Nephron (organoid): ENCODE measurements at regions not wholly inside any gene's neighbourhood (a gene's known extent, or its start where the extent isn't known, plus 50 kb on each side); places are given as distances from the start of the nearest gene placed in this dataset.

Source experiments
- H3K27ac Mint-ChIP-seq, 3 experiments: 2 replicates each; pipeline ENCODE4 v1.8.0; 2020; ENCODE audit warnings: mixed read lengths in 3 of 3, mild to moderate bottlenecking in 2 of 3, moderate library complexity in 1 of 3
- H3K27me3 Mint-ChIP-seq: 2 replicates; pipeline ENCODE4 v1.8.0; 2021; ENCODE audit warnings: low read depth, mild to moderate bottlenecking, moderate library complexity, mixed read lengths
- H3K36me3 Mint-ChIP-seq: 2 replicates; pipeline ENCODE4 v1.8.0; 2020; ENCODE audit warnings: low read depth, mixed read lengths
- H3K4me1 Mint-ChIP-seq: 2 replicates; pipeline ENCODE4 v1.8.0; 2020; ENCODE audit warnings: mixed read lengths
- H3K4me3 Mint-ChIP-seq, 3 experiments: 2 replicates each; pipeline ENCODE4 v1.8.0; 2020; ENCODE audit warnings: mild to moderate bottlenecking in 3 of 3, mixed read lengths in 3 of 3, moderate library complexity in 2 of 3
- H3K9me3 Mint-ChIP-seq: 2 replicates; pipeline ENCODE4 v1.8.0; 2020; ENCODE audit warnings: mixed read lengths
- CTCF ChIP-seq, 3 experiments: fragments of 200-600 bp; sonication (generic); IDR thresholded peaks; one replicate each; pipeline ENCODE4 v1.5.0; 2021; ENCODE audit warnings: antibody characterized with exemption in 3 of 3; ENCODE audit not compliant: unreplicated experiment in 3 of 3

- no peak for TF ChIP-seq CTCF (IDR thresholded peaks at IDR 0.05; ENCODE audit: unreplicated experiment in 3 of 3)
- Mint-ChIP-seq H3K4me1 (peaks cover 20% of the 10 kb centered on the region), H3K4me3 (no peak overlapping the region), H3K27ac (peak overlapping the region in 1 of 3 experiments; percentile 70), H3K9me3 (peaks cover 5% of the 10 kb centered on the region), H3K27me3 (peaks cover 11% of the 10 kb centered on the region), H3K36me3 (no peaks in the 10 kb centered on the region)
These were observed 255.2 kb upstream of the TNC start for GRCh38 chr9:115373000-115373709.

- Mint-ChIP-seq H3K4me1 (peaks cover 20% of the 10 kb centered on the region), H3K4me3 (no peak overlapping the region), H3K9me3 (peaks cover 5% of the 10 kb centered on the region), H3K36me3 (no peaks in the 10 kb centered on the region), H3K27me3 (peaks cover 11% of the 10 kb centered on the region), H3K27ac (peak overlapping the region in 2 of 3 experiments; percentile 46 to 70)
- TF ChIP-seq CTCF (IDR thresholded peaks at IDR 0.05; ENCODE audit: unreplicated experiment in 3 of 3): no peak
These were observed 255.7 kb upstream of the TNC start for GRCh38 chr9:115373710-115374045.

DNA sequence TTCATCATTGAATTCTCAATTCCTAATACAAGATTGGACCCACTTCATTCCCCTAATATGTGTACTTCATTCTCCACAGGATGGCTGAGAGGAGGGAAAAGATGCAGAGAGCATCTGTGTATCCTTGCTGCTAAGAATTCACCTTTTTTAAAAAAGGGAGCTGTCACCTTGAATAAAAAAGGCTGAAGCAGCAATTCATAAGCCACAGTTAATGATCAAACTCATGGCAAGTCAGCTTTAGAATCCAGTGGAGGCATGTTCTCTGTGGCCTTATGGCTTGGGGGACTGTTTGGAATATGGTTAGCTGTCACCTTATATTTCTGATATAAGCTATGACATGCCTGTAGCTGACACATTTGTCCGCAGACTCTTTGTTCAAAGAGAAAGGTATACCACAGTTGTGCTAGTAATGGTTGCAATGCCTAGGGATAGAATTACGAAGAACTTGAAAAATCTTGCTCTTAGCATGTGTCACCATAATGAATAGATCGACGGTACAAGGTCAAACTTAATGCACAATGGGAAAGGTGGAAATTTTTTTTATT lies 256.8 kb upstream of the TNC start:
- peaks cover 11% of the 10 kb centered on the region for H3K27me3 Mint-ChIP-seq
- TF ChIP-seq CTCF (IDR thresholded peaks at IDR 0.05; ENCODE audit: unreplicated experiment in 3 of 3): no peak
- H3K36me3 Mint-ChIP-seq: no peaks in the 10 kb centered on the region
- no peak overlapping the region for H3K4me3 Mint-ChIP-seq
- H3K27ac Mint-ChIP-seq: no peak overlapping the region
- peaks cover 11% of the 10 kb centered on the region for H3K4me1 Mint-ChIP-seq
- H3K9me3 Mint-ChIP-seq: peaks cover 5% of the 10 kb centered on the region

DNA sequence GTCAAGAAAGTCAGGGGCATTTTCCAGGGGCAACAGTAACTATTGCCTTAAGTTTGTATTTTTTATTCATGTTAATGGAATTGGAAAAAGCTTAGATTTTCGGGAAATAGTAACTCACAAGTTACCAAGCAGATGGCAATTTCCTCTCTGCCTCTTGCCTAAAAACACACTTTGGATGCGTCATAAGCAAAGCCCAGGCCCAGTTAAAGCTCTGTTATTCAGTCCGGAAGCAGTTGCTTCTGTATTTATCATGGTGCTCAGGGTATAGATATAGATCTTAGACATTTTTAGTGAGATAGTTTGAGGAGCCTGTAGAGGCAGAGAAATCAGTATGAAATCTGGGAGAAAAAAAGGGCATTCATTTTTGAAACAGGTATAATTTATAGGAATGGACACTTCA lies 260.3 kb upstream of the TNC start:
- peaks cover 4% of the 10 kb centered on the region for H3K27me3 Mint-ChIP-seq
- H3K27ac Mint-ChIP-seq: no peak overlapping the region
- no peak overlapping the region for H3K4me3 Mint-ChIP-seq
- TF ChIP-seq CTCF (IDR thresholded peaks at IDR 0.05; ENCODE audit: unreplicated experiment in 3 of 3): no peak
- peaks cover 7% of the 10 kb centered on the region for H3K4me1 Mint-ChIP-seq
- H3K36me3 Mint-ChIP-seq: peaks cover 6% of the 10 kb centered on the region
- H3K9me3 Mint-ChIP-seq: peaks cover 12% of the 10 kb centered on the region

- Mint-ChIP-seq H3K27me3 (peaks cover 4% of the 10 kb centered on the region), H3K4me1 (peaks cover 7% of the 10 kb centered on the region), H3K36me3 (peaks cover 6% of the 10 kb centered on the region), H3K4me3 (no peak overlapping the region), H3K27ac (no peak overlapping the region), H3K9me3 (peaks cover 16% of the 10 kb centered on the region)
- TF ChIP-seq CTCF (IDR thresholded peaks at IDR 0.05; ENCODE audit: unreplicated experiment in 3 of 3): no peak
These were observed 260.8 kb upstream of the TNC start for GRCh38 chr9:115378758-115379157.

DNA sequence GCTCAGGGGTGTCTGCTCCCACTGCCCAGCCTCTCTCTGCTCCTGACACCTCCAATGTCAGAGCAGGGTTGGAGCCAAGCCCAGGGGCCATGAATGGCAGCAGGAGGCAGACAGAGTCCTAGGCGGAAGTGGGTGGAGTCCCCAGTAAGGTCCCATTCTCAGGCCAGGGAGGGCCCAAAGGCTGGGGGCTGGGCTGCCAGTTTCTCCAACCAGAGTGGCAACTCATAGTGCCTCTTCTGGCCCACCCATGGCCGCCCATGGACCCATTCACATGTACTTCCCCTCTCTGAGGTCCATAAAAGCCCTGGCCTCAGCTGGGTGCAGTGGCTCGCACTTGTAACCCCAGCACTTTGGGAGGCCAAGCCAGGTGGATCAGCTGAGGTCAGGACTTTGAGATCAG lies 261.8 kb upstream of the TNC start:
- Mint-ChIP-seq H3K9me3 (peaks cover 22% of the 10 kb centered on the region), H3K27ac (no peak overlapping the region), H3K36me3 (peaks cover 6% of the 10 kb centered on the region), H3K27me3 (peaks cover 4% of the 10 kb centered on the region), H3K4me3 (no peak overlapping the region), H3K4me1 (peaks cover 6% of the 10 kb centered on the region)
- no peak for TF ChIP-seq CTCF (IDR thresholded peaks at IDR 0.05; ENCODE audit: unreplicated experiment in 3 of 3)
